ENCODE measurements at regions not wholly inside any gene's neighbourhood (a gene's known extent, or its start where the extent isn't known, plus 50 kb on each side); places are given as distances from the start of the nearest gene placed in this dataset.

DNA sequence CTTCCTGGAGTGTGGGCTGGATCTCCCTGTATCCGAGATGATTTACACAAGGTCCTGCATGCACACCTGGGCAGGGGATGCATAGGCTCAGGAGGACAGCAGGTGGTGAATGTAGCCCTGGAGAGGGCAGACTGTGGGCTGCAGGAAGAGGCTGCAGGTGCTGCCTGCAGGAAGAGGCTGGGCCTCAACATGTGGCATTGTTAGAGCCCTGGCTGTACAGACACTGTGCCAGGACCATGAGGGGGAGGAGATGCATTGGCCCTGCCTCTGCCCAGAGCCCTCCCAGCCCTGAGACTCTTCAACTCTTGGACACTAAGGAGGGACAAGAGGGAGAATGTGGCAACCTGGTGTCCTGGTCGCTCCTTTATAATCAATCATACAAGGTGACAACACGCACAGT, 392.8 kb downstream of the TNS1 start (continued):
- TF ChIP-seq EZH2phosphoT487 (IDR thresholded peaks at IDR 0.05; ENCODE audit: borderline replicate concordance, low read depth) (no peak), ZBTB33 (IDR thresholded peaks at IDR 0.05; ENCODE audit: borderline replicate concordance, low read depth) (no peak), NRF1 (IDR thresholded peaks at IDR 0.05; ENCODE audit: low read depth, low read length) (no peak), FOXJ3 (CRISPR knock-in tag; IDR thresholded peaks at IDR 0.05) (no peak)

- Histone ChIP-seq H3K79me2 (ENCODE audit: insufficient read depth) (no peaks in the 10 kb centered on the region), H2AFZ (ENCODE audit: low read depth) (no peak overlapping the region), H3K27me3 (ENCODE audit: insufficient read depth) (no peaks in the 10 kb centered on the region; the same call in 1 of the 2 replicates), H3K9me3 (no peaks in the 10 kb centered on the region), H3K9ac (no peak overlapping the region), H3K4me1 (ENCODE audit: control insufficient read depth in 1 of 2, insufficient read depth in 2 of 2, low read depth in 1 of 2, low read length in 1 of 2) (peaks cover 0 to 28% of the 10 kb centered on the region in 2 experiments; a peak in 2 of 4 replicates), H3K27ac (ENCODE audit: low read depth in 2 of 2, low read length in 1 of 2) (no peak overlapping the region), H3K4me2 (no peak overlapping the region), H4K20me1 (ENCODE audit: insufficient read depth) (no peaks in the 10 kb centered on the region), H3K4me3 (ENCODE audit: low read depth in 2 of 2, low read length in 1 of 2) (no peak overlapping the region), H3K9me2 (no peaks in the 10 kb centered on the region), H3F3A (replicated peaks; ENCODE audit: insufficient read depth) (no peaks in the 10 kb centered on the region), H3K36me3 (replicated peaks in 1 of 2; ENCODE audit: control insufficient read depth in 1 of 2, insufficient read depth in 2 of 2, low read length in 1 of 2) (no peaks in the 10 kb centered on the region)
- TF ChIP-seq MAX (IDR thresholded peaks at IDR 0.05; ENCODE audit: low read depth) (no peak), IRF3 (IDR thresholded peaks at IDR 0.05; ENCODE audit: low read depth, low read length) (no peak), USF1 (IDR thresholded peaks at IDR 0.05; ENCODE audit: borderline replicate concordance, low read depth) (no peak), EP300 (IDR thresholded peaks at IDR 0.05; ENCODE audit: borderline replicate concordance in 1 of 2, low read depth in 1 of 2, low read length in 1 of 2) (no peak), RAD21 (IDR thresholded peaks at IDR 0.05; ENCODE audit: low read length) (no peak), RXRA (IDR thresholded peaks at IDR 0.05; ENCODE audit: borderline replicate concordance, low read depth) (no peak), TCF12 (IDR thresholded peaks at IDR 0.05) (no peak), MEF2A (IDR thresholded peaks at IDR 0.05; ENCODE audit: borderline replicate concordance, low read depth) (no peak), FOXJ3 (CRISPR knock-in tag; IDR thresholded peaks at IDR 0.05) (no peak), NRF1 (IDR thresholded peaks at IDR 0.05; ENCODE audit: low read depth, low read length) (no peak), TEAD4 (IDR thresholded peaks at IDR 0.05; ENCODE audit: borderline replicate concordance, insufficient read depth) (no peak), JUND (IDR thresholded peaks at IDR 0.05) (no peak)
- TF ChIP-seq, protein P1, sequence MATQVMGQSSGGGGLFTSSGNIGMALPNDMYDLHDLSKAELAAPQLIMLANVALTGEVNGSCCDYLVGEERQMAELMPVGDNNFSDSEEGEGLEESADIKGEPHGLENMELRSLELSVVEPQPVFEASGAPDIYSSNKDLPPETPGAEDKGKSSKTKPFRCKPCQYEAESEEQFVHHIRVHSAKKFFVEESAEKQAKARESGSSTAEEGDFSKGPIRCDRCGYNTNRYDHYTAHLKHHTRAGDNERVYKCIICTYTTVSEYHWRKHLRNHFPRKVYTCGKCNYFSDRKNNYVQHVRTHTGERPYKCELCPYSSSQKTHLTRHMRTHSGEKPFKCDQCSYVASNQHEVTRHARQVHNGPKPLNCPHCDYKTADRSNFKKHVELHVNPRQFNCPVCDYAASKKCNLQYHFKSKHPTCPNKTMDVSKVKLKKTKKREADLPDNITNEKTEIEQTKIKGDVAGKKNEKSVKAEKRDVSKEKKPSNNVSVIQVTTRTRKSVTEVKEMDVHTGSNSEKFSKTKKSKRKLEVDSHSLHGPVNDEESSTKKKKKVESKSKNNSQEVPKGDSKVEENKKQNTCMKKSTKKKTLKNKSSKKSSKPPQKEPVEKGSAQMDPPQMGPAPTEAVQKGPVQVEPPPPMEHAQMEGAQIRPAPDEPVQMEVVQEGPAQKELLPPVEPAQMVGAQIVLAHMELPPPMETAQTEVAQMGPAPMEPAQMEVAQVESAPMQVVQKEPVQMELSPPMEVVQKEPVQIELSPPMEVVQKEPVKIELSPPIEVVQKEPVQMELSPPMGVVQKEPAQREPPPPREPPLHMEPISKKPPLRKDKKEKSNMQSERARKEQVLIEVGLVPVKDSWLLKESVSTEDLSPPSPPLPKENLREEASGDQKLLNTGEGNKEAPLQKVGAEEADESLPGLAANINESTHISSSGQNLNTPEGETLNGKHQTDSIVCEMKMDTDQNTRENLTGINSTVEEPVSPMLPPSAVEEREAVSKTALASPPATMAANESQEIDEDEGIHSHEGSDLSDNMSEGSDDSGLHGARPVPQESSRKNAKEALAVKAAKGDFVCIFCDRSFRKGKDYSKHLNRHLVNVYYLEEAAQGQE (IDR thresholded peaks at IDR 0.05; ENCODE audit: low read depth, low read length): no peak
- DNase-seq: no peak
- WGBS (ENCODE audit: low lambda C conversion rate): 13% methylated on average over 1 of the region's 1 CpG
- ChIA-PET CTCF (interaction anchor here (0.6 to 1.6 kb wide), 5 partner anchors 10 to 107 kb away, joined by 3 to 5 read pairs (median 4); no protein-coding TSS in a partner anchor), POLR2A (no interaction called here)
Observed at GRCh38 chr2:217606296-217606695, 396.5 kb downstream of the TNS1 start.
